Activated T-helper 17 cell treated with anti-CD3 and anti-CD28 coated beads, Interleukin-2, amount 50 U/mL, for 72 hours (primary cell): ENCODE measurements at regions not wholly inside any gene's neighbourhood (a gene's known extent, or its start where the extent isn't known, plus 50 kb on each side); places are given as distances from the start of the nearest gene placed in this dataset.

ENCODE experiments used
- ATAC-seq: fragments of 150-1000 bp; cut with Tn5 transposase; replicated peaks from 2 replicates; pipeline ENCODE4 v1.10.0; 2021; ENCODE audit warnings: mild to moderate bottlenecking, moderate library complexity
- H3K27ac Mint-ChIP-seq: one replicate; pipeline ENCODE4 v1.8.0; 2022; ENCODE audit warnings: mixed read lengths
- H3K27me3 Mint-ChIP-seq: one replicate; pipeline ENCODE4 v1.8.0; 2022; ENCODE audit warnings: mixed read lengths
- H3K36me3 Mint-ChIP-seq: one replicate; pipeline ENCODE4 v1.8.0; 2022; ENCODE audit warnings: low read depth, mild to moderate bottlenecking, mixed read lengths
- H3K4me1 Mint-ChIP-seq: one replicate; pipeline ENCODE4 v1.8.0; 2022; ENCODE audit warnings: mixed read lengths
- H3K4me3 Mint-ChIP-seq: one replicate; pipeline ENCODE4 v1.8.0; 2022; ENCODE audit warnings: mild to moderate bottlenecking, mixed read lengths
- H3K9me3 Mint-ChIP-seq: one replicate; pipeline ENCODE4 v1.8.0; 2022; ENCODE audit warnings: mixed read lengths

- Mint-ChIP-seq H3K27ac (no peak overlapping the region), H3K4me1 (peaks cover 5% of the 10 kb centered on the region), H3K36me3 (no peaks in the 10 kb centered on the region), H3K27me3 (peaks cover 6% of the 10 kb centered on the region), H3K9me3 (peaks cover 3% of the 10 kb centered on the region), H3K4me3 (no peak overlapping the region)
- no peak for ATAC-seq
These were observed 157.3 kb upstream of the SMAD3 start for GRCh38 chr15:66907826-66908743.

GRCh38 chr15:66908744-66909095 lies 156.7 kb upstream of the SMAD3 start:
- H3K27me3 Mint-ChIP-seq = peaks cover 6% of the 10 kb centered on the region
- H3K4me1 Mint-ChIP-seq = peaks cover 3% of the 10 kb centered on the region
- no peak overlapping the region for H3K27ac Mint-ChIP-seq
- ATAC-seq = no peak
- no peak overlapping the region for H3K4me3 Mint-ChIP-seq
- peaks cover 3% of the 10 kb centered on the region for H3K9me3 Mint-ChIP-seq
- H3K36me3 Mint-ChIP-seq = no peaks in the 10 kb centered on the region

GRCh38 chr15:66909381-66909890 lies 156.0 kb upstream of the SMAD3 start:
- Mint-ChIP-seq H3K27me3 (peaks cover 6% of the 10 kb centered on the region), H3K27ac (no peak overlapping the region), H3K36me3 (no peaks in the 10 kb centered on the region), H3K9me3 (peaks cover 3% of the 10 kb centered on the region), H3K4me3 (no peak overlapping the region), H3K4me1 (no peaks in the 10 kb centered on the region)
- ATAC-seq = no peak

GRCh38 chr15:66911131-66911700 lies 154.2 kb upstream of the SMAD3 start:
- H3K9me3 Mint-ChIP-seq = peaks cover 3% of the 10 kb centered on the region
- no peak overlapping the region for H3K4me3 Mint-ChIP-seq
- H3K27me3 Mint-ChIP-seq = peaks cover 19% of the 10 kb centered on the region
- no peaks in the 10 kb centered on the region for H3K36me3 Mint-ChIP-seq
- H3K4me1 Mint-ChIP-seq = no peaks in the 10 kb centered on the region
- H3K27ac Mint-ChIP-seq = no peak overlapping the region
- ATAC-seq = no peak

GRCh38 chr15:66912001-66912400 lies 153.4 kb upstream of the SMAD3 start:
- Mint-ChIP-seq H3K4me3 (no peak overlapping the region), H3K9me3 (peaks cover 4% of the 10 kb centered on the region), H3K36me3 (no peaks in the 10 kb centered on the region), H3K27ac (no peak overlapping the region), H3K4me1 (no peaks in the 10 kb centered on the region), H3K27me3 (peaks cover 18% of the 10 kb centered on the region)
- peak; percentile 43 for ATAC-seq

GRCh38 chr15:66912441-66912840 lies 153.0 kb upstream of the SMAD3 start:
- no peak for ATAC-seq
- Mint-ChIP-seq H3K27ac (no peak overlapping the region), H3K4me1 (no peaks in the 10 kb centered on the region), H3K36me3 (no peaks in the 10 kb centered on the region), H3K4me3 (no peak overlapping the region), H3K27me3 (peaks cover 20% of the 10 kb centered on the region), H3K9me3 (peaks cover 4% of the 10 kb centered on the region)

- H3K27me3 Mint-ChIP-seq = peaks cover 36% of the 10 kb centered on the region
These were observed 147.4 kb upstream of the SMAD3 start for GRCh38 chr15:66917904-66918448.

GRCh38 chr15:66919421-66919820 lies 146.0 kb upstream of the SMAD3 start:
- Mint-ChIP-seq H3K4me3 (no peak overlapping the region), H3K27me3 (peaks cover 46% of the 10 kb centered on the region), H3K4me1 (peaks cover 6% of the 10 kb centered on the region), H3K9me3 (peaks cover 17% of the 10 kb centered on the region), H3K36me3 (no peaks in the 10 kb centered on the region), H3K27ac (no peak overlapping the region)
- ATAC-seq = no peak

More at GRCh38 chr15:66917904-66918448, 147.4 kb upstream of the SMAD3 start:
- no peak for ATAC-seq
- Mint-ChIP-seq H3K36me3 (no peaks in the 10 kb centered on the region), H3K9me3 (peaks cover 14% of the 10 kb centered on the region), H3K27ac (no peak overlapping the region), H3K4me1 (no peaks in the 10 kb centered on the region), H3K4me3 (no peak overlapping the region)

GRCh38 chr15:66921319-66921915 lies 144.0 kb upstream of the SMAD3 start:
- Mint-ChIP-seq H3K4me3 (no peak overlapping the region), H3K27ac (no peak overlapping the region), H3K4me1 (peaks cover 6% of the 10 kb centered on the region), H3K36me3 (no peaks in the 10 kb centered on the region), H3K9me3 (peaks cover 16% of the 10 kb centered on the region), H3K27me3 (peaks cover 35% of the 10 kb centered on the region)
- ATAC-seq = no peak

GRCh38 chr15:66922608-66923007 lies 142.8 kb upstream of the SMAD3 start:
- no peak for ATAC-seq
- H3K27ac Mint-ChIP-seq = no peak overlapping the region
- H3K27me3 Mint-ChIP-seq = peaks cover 27% of the 10 kb centered on the region
- peaks cover 13% of the 10 kb centered on the region for H3K9me3 Mint-ChIP-seq
- H3K4me3 Mint-ChIP-seq = no peak overlapping the region
- peaks cover 6% of the 10 kb centered on the region for H3K4me1 Mint-ChIP-seq
- H3K36me3 Mint-ChIP-seq = no peaks in the 10 kb centered on the region

GRCh38 chr15:66923438-66923881 lies 141.9 kb upstream of the SMAD3 start:
- Mint-ChIP-seq H3K4me3 (no peak overlapping the region), H3K4me1 (peaks cover 6% of the 10 kb centered on the region), H3K27ac (no peak overlapping the region), H3K9me3 (peaks cover 8% of the 10 kb centered on the region), H3K27me3 (peaks cover 27% of the 10 kb centered on the region), H3K36me3 (no peaks in the 10 kb centered on the region)
- ATAC-seq = peak; percentile 60

- no peak for ATAC-seq
- Mint-ChIP-seq H3K4me3 (no peak overlapping the region), H3K9me3 (peaks cover 8% of the 10 kb centered on the region), H3K27me3 (peaks cover 22% of the 10 kb centered on the region), H3K27ac (no peak overlapping the region), H3K36me3 (no peaks in the 10 kb centered on the region), H3K4me1 (peaks cover 6% of the 10 kb centered on the region)
These were observed 140.5 kb upstream of the SMAD3 start for GRCh38 chr15:66924889-66925288.

GRCh38 chr15:66925721-66926120 lies 139.7 kb upstream of the SMAD3 start:
- no peak for ATAC-seq
- Mint-ChIP-seq H3K27me3 (peaks cover 22% of the 10 kb centered on the region), H3K9me3 (peaks cover 8% of the 10 kb centered on the region), H3K36me3 (no peaks in the 10 kb centered on the region), H3K27ac (no peak overlapping the region), H3K4me3 (no peak overlapping the region), H3K4me1 (peaks cover 6% of the 10 kb centered on the region)

- H3K27me3 Mint-ChIP-seq = peaks cover 22% of the 10 kb centered on the region
- H3K4me3 Mint-ChIP-seq = no peak overlapping the region
- no peak for ATAC-seq
- no peaks in the 10 kb centered on the region for H3K36me3 Mint-ChIP-seq
- peaks cover 6% of the 10 kb centered on the region for H3K4me1 Mint-ChIP-seq
- no peak overlapping the region for H3K27ac Mint-ChIP-seq
- peaks cover 8% of the 10 kb centered on the region for H3K9me3 Mint-ChIP-seq
These were observed 138.0 kb upstream of the SMAD3 start for GRCh38 chr15:66927201-66928077.
